K562 (cell line): ENCODE measurements at regions not wholly inside any gene's neighbourhood (a gene's known extent, or its start where the extent isn't known, plus 50 kb on each side); places are given as distances from the start of the nearest gene placed in this dataset.

Experiments
- ATAC-seq: fragments of 200-7000 bp; cut with Tn5 transposase; 3 replicates; pipeline ENCODE4 v1.9.1; 2020; ENCODE audit warnings: moderate library complexity
- BruUV-seq: library from RNA; stranded (reverse); fragments of 400-500 nt; replicated peaks from 2 replicates; lab custom pipeline; 2021; lab: Mats Ljungman, UMichigan
- CTCF ChIA-PET: fragments of 300-600 bp; formaldehyde crosslinking; extraction: SDS; loops from one replicate; lab custom pipeline; 2021; ENCODE audit warnings: low intra/inter-chr PET ratio; lab: Yijun Ruan, JAX
- POLR2A ChIA-PET: fragments of 300-600, 350-650 bp; sonication (Branson Sonifier 250); formaldehyde crosslinking; extraction: SDS; loops from one replicate; lab custom pipeline; 2021; ENCODE audit warnings: antibody characterized with exemption, inconsistent platforms; lab: Yijun Ruan, JAX
- DNase-seq, 4 experiments: peaks; one replicate each; pipeline versions ENCODE4 v3.0.0 to v3.0.0-alpha.2; 2011 to 2018; ENCODE audit warnings: low spot score in 3 of 4, mixed read lengths in 3 of 4; ENCODE audit errors: extremely low read depth in 1 of 4
- FAIRE-seq: peaks from 2 replicates; lab custom pipeline; 2011; peaks lifted over from hg19 to GRCh38; lab: Jason Lieb, UNC
- H2AFZ ChIP-seq: 2 replicates; pipeline ENCODE4 v1.6.0; 2011; ENCODE audit warnings: low read depth, low read length, control low read depth, inconsistent platforms
- H3K27ac ChIP-seq: fragments of 200-600 bp; 3 replicates; pipeline ENCODE4 v1.8.0; 2011; ENCODE audit warnings: low read depth, mild to moderate bottlenecking, control low read depth, inconsistent platforms, low read length, moderate library complexity, mixed read lengths; ENCODE audit errors: extremely low read depth
- H3K27me3 ChIP-seq, 2 experiments: fragments of 300-600 bp in 1 of 2; 2 replicates in 1 of 2; 3 replicates in 1 of 2; pipeline versions ENCODE4 v1.6.0 to v1.8.0; 2011; ENCODE audit warnings: inconsistent platforms in 2 of 2, low read length in 2 of 2, mild to moderate bottlenecking in 1 of 2, mixed read lengths in 1 of 2, moderate library complexity in 1 of 2; ENCODE audit not compliant: control insufficient read depth in 2 of 2, insufficient read depth in 2 of 2
- H3K36me3 ChIP-seq: fragments of 300-600 bp; 3 replicates; pipeline ENCODE4 v1.8.0; 2011; ENCODE audit warnings: mild to moderate bottlenecking, low read length, inconsistent platforms; ENCODE audit not compliant: control insufficient read depth, insufficient read depth
- H3K4me1 ChIP-seq, 2 experiments: fragments of 200-600 bp in 1 of 2; replicated peaks in 1 of 2; 2 replicates in 1 of 2; 3 replicates in 1 of 2; pipeline versions ENCODE4 v1.5.1 to v1.8.0; 2011; ENCODE audit warnings: inconsistent platforms in 2 of 2, low read length in 2 of 2, mild to moderate bottlenecking in 1 of 2, mixed read lengths in 1 of 2, moderate library complexity in 1 of 2; ENCODE audit not compliant: control insufficient read depth in 2 of 2, insufficient read depth in 2 of 2
- H3K4me2 ChIP-seq: 2 replicates; pipeline ENCODE4 v1.6.1; 2011; ENCODE audit warnings: low read length, control low read depth, inconsistent platforms, mixed read lengths; ENCODE audit not compliant: insufficient read depth
- H3K4me3 ChIP-seq: fragments of 200-600 bp; sonication (generic), shearing (Covaris generic); 2 replicates; pipeline ENCODE4 v1.5.1; 2016; ENCODE audit warnings: control low read depth, inconsistent platforms
- H3K79me2 ChIP-seq: fragments of 200-600 bp; 3 replicates; pipeline ENCODE4 v1.8.0; 2011; ENCODE audit warnings: low read length, inconsistent platforms; ENCODE audit not compliant: control insufficient read depth, insufficient read depth
- H3K9ac ChIP-seq, 2 experiments: 2 replicates each; pipeline versions ENCODE4 v1.6.0 to v1.6.1; 2011; ENCODE audit warnings: low read depth in 2 of 2, low read length in 2 of 2, control low read depth in 1 of 2, inconsistent platforms in 1 of 2, mild to moderate bottlenecking in 1 of 2, mixed read lengths in 1 of 2; ENCODE audit not compliant: insufficient read depth in 1 of 2
- H3K9me1 ChIP-seq: one replicate; pipeline ENCODE4 v1.6.0; 2011; ENCODE audit warnings: inconsistent platforms, mild to moderate bottlenecking, low read length, moderate library complexity; ENCODE audit not compliant: control insufficient read depth, insufficient read depth
- H3K9me3 ChIP-seq: replicated peaks from 2 replicates; pipeline ENCODE4 v1.5.1; 2011; ENCODE audit warnings: low read depth, low read length, inconsistent platforms; ENCODE audit not compliant: control insufficient read depth, insufficient read depth
- H4K20me1 ChIP-seq: replicated peaks from 2 replicates; pipeline ENCODE4 v1.6.1; 2011; ENCODE audit warnings: low read length, inconsistent platforms, mixed read lengths; ENCODE audit not compliant: control insufficient read depth, insufficient read depth
- BRCA1 ChIP-seq, 2 experiments: fragments of 450-650 bp in 1 of 2; sonication (generic) in 1 of 2; formaldehyde crosslinking in 1 of 2; IDR thresholded peaks; 2 replicates each; pipeline versions ENCODE4 v1.5.0 to v1.6.1; 2017 to 2020; ENCODE audit warnings: mild to moderate bottlenecking in 1 of 2, missing genetic modification reagents in 1 of 2
- CCNT2 ChIP-seq: IDR thresholded peaks from 2 replicates; pipeline ENCODE4 v1.6.1; 2011; ENCODE audit warnings: borderline replicate concordance, low read depth, mild to moderate bottlenecking, moderate library complexity, mixed read lengths, low read length; ENCODE audit not compliant: insufficient read length; ENCODE audit errors: extremely low read depth
- CTCF ChIP-seq, 3 experiments: IDR thresholded peaks in 2 of 3; conservative IDR thresholded peaks in 1 of 3; 2 replicates each; pipeline ENCODE4 v1.5.1; 2011 to 2012; ENCODE audit warnings: low read length in 3 of 3, mild to moderate bottlenecking in 3 of 3, control low read depth in 2 of 3, improper control_type of control experiment in 1 of 3, inconsistent platforms in 1 of 3, low read depth in 1 of 3, mixed read lengths in 1 of 3, moderate library complexity in 1 of 3; ENCODE audit not compliant: insufficient read depth in 2 of 3
- FIP1L1 ChIP-seq: fragments of 200-400 bp; formaldehyde crosslinking; IDR thresholded peaks from 2 replicates; pipeline ENCODE4 v1.6.1; 2018; ENCODE audit warnings: mild to moderate bottlenecking, low read depth, low read length; ENCODE audit not compliant: poor library complexity, severe bottlenecking
- FOXM1 ChIP-seq, 2 experiments: fragments of 450-650 bp in 1 of 2; sonication (generic) in 1 of 2; formaldehyde crosslinking in 1 of 2; IDR thresholded peaks; 2 replicates each; pipeline versions ENCODE4 v1.6.1 to v1.9.0; 2017 to 2022; ENCODE audit warnings: low read depth in 2 of 2, mild to moderate bottlenecking in 2 of 2, missing genetic modification reagents in 1 of 2, moderate library complexity in 1 of 2
- HSF4 ChIP-seq: fragments of 250-450 bp; sonication (Bioruptor Pico); IDR thresholded peaks from 2 replicates; pipeline ENCODE4 v2.1.2; 2022; ENCODE audit warnings: mild to moderate bottlenecking, moderate library complexity, borderline replicate concordance
- KDM4B ChIP-seq, 2 experiments: fragments of 450-650 bp in 1 of 2; sonication (generic) in 1 of 2; IDR thresholded peaks; 2 replicates each; pipeline ENCODE4 v1.6.1; 2016 to 2017; ENCODE audit warnings: borderline replicate concordance in 2 of 2, antibody characterized with exemption in 1 of 2, low read depth in 1 of 2, mild to moderate bottlenecking in 1 of 2
- KLF1 ChIP-seq: fragments of 450-650 bp; IDR thresholded peaks from 2 replicates; pipeline ENCODE4 v1.6.1; 2016; ENCODE audit warnings: missing genetic modification characterization, missing compliant biosample characterization
- KLF16 ChIP-seq: IDR thresholded peaks from 2 replicates; pipeline ENCODE4 v1.6.1; 2016; ENCODE audit warnings: antibody characterized with exemption
- MTF1 ChIP-seq: fragments of 250-450 bp; sonication (Bioruptor Pico); IDR thresholded peaks from 2 replicates; pipeline ENCODE4 v1.9.0; 2021; ENCODE audit warnings: moderate library complexity, mild to moderate bottlenecking, inconsistent platforms, borderline replicate concordance
- NRF1 ChIP-seq, 2 experiments: fragments of 450-650 bp; IDR thresholded peaks in 1 of 2; conservative IDR thresholded peaks in 1 of 2; 2 replicates each; pipeline ENCODE4 v1.6.1; 2014; ENCODE audit warnings: mild to moderate bottlenecking in 2 of 2
- RNF219 ChIP-seq: fragments of 250-450 bp; sonication (Bioruptor Pico); IDR thresholded peaks from 2 replicates; pipeline ENCODE4 v1.5.0; 2022; ENCODE audit warnings: mild to moderate bottlenecking
- TEAD1 ChIP-seq, 2 experiments: fragments of 450-650 bp in 1 of 2; sonication (generic) in 1 of 2; formaldehyde crosslinking; IDR thresholded peaks; 2 replicates each; pipeline versions ENCODE4 v1.4.0 to v1.8.0; 2020 to 2022; ENCODE audit warnings: mild to moderate bottlenecking in 2 of 2, missing genetic modification reagents in 1 of 2
- ZNF134 ChIP-seq: fragments of 250-450 bp; sonication (Bioruptor Pico); conservative IDR thresholded peaks from 2 replicates; pipeline ENCODE4 v1.4.0; 2020
- ZNF347 ChIP-seq: fragments of 450-650 bp; formaldehyde crosslinking; IDR thresholded peaks from 2 replicates; pipeline ENCODE4 v1.4.0; 2020; ENCODE audit warnings: low read depth, mild to moderate bottlenecking, moderate library complexity
- ZNF57 ChIP-seq: fragments of 450-650 bp; formaldehyde crosslinking; IDR thresholded peaks from 2 replicates; pipeline ENCODE4 v1.4.0; 2020; ENCODE audit warnings: mild to moderate bottlenecking, moderate library complexity
- ZNF655 ChIP-seq: fragments of 250-450 bp; sonication (Bioruptor Pico); IDR thresholded peaks from 2 replicates; pipeline ENCODE4 v1.5.0; 2021
- ZNF766 ChIP-seq: fragments of 200-800 bp; sonication (Bioruptor generic); conservative IDR thresholded peaks from 2 replicates; pipeline ENCODE4 v1.6.1; 2016; ENCODE audit warnings: missing genetic modification characterization, missing compliant biosample characterization
- WGBS: fragments of 100-300 bp; shearing (Covaris generic); methylation state at CpG from one replicate; pipeline ENCODE4 v1.1.6; 2016; ENCODE audit warnings: low coverage, mixed read lengths; ENCODE audit not compliant: insufficient coverage; ENCODE audit errors: missing lambda C conversion rate; 5-methylcytosine and 5-hydroxymethylcytosine counted together
- in situ Hi-C: fragments of 300-500 bp; cut with MboI; formaldehyde crosslinking; loops from 4 replicates; pipeline ENCODE4 v1.15.0; 2018; ENCODE audit warnings: inconsistent platforms, mixed read lengths
- intact Hi-C: fragments of 100-400 bp; cut with micrococcal nuclease; formaldehyde crosslinking; loops from 2 replicates; pipeline ENCODE4 v1.14.2; 2022

- H3K9me3 ChIP-seq: no peaks in the 10 kb centered on the region
- no peak for FAIRE-seq
- 0% methylated on average over 2 of the region's 2 CpGs for WGBS
- no peak overlapping the region for H3K4me2 ChIP-seq
- no peaks in the 10 kb centered on the region for H3K79me2 ChIP-seq
- H3K4me1 ChIP-seq: no peaks in the 10 kb centered on the region
- no peaks in the 10 kb centered on the region for H3K36me3 ChIP-seq
- no TSS peak for BruUV-seq
- no peak overlapping the region for H2AFZ ChIP-seq
- no peaks in the 10 kb centered on the region for H3K9me1 ChIP-seq
- POLR2A ChIA-PET: no interaction called here
- no peaks in the 10 kb centered on the region for H4K20me1 ChIP-seq
- no peak overlapping the region for H3K4me3 ChIP-seq
- H3K9ac ChIP-seq: no peak overlapping the region
- CTCF ChIA-PET: no interaction called here
- intact Hi-C loops (no loop called here), in situ Hi-C loops (no loop called here)
- no peaks in the 10 kb centered on the region for H3K27me3 ChIP-seq
- no peak for ATAC-seq
- no peak overlapping the region for H3K27ac ChIP-seq
- no peak for DNase-seq
- TF ChIP-seq HSF4 (CRISPR knock-in tag) (no peak), KLF1 (no peak), ZNF766 (no peak), CCNT2 (no peak), ZNF655 (CRISPR knock-in tag) (no peak), ZNF347 (CRISPR knock-in tag) (no peak), ZNF57 (CRISPR knock-in tag) (no peak), CTCF (IDR thresholded peaks at IDR 0.05 in 2 of 3, conservative IDR thresholded peaks at IDR 0.05 in 1 of 3; ENCODE audit: insufficient read depth in 2 of 3, low read depth in 1 of 3, low read length in 3 of 3) (no peak), KLF16 (no peak), FOXM1 (IDR thresholded peaks at IDR 0.05; ENCODE audit: low read depth) (no peak), FOXM1 (CRISPR knock-in tag; IDR thresholded peaks at IDR 0.05; ENCODE audit: low read depth) (no peak), RNF219 (no peak), KDM4B (IDR thresholded peaks at IDR 0.05; ENCODE audit: borderline replicate concordance in 2 of 2, low read depth in 1 of 2) (no peak), BRCA1 (IDR thresholded peaks at IDR 0.05) (no peak), BRCA1 (CRISPR knock-in tag; IDR thresholded peaks at IDR 0.05) (no peak), FIP1L1 (no peak), TEAD1 (CRISPR knock-in tag; IDR thresholded peaks at IDR 0.05) (no peak), NRF1 (conservative IDR thresholded peaks at IDR 0.05 in 1 of 2, IDR thresholded peaks at IDR 0.05 in 1 of 2) (no peak), ZNF134 (no peak), MTF1 (CRISPR knock-in tag) (no peak)
Measured at GRCh38 chr12:126668961-126669360, 1598.0 kb upstream of the TMEM132C start.
